ENCODE measurements at regions not wholly inside any gene's neighbourhood (a gene's known extent, or its start where the extent isn't known, plus 50 kb on each side); places are given as distances from the start of the nearest gene placed in this dataset.
"Not testable (repeated sequence)": the region's sequence is repeated elsewhere in the genome, so short reads cannot be mapped to it uniquely, and the experiment has no call there.

DNA sequence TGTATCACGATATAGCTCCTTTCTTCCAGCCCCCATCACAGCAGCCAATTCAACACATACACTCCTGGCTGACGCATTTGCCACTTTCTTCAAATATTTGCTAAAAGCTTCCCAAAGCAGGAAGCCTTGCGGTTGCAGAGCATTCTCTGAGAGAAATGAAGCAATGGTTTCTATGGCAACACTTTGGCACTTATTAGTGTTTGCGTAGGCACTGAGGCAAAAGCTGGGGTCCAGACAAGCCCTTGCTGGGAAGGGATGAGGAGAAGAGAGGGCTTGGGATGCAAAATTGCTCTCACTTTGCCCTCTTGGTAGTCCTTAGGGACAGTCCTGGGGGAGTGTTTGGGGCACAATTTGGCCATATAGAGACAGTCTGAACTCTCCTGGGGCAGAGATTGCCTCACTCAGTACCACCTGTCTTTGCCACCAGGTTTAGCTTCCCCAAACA lies 55.0 kb upstream of the PAK3 start:
- DNase-seq (peak; percentile 2), ATAC-seq (no peak)

DNA sequence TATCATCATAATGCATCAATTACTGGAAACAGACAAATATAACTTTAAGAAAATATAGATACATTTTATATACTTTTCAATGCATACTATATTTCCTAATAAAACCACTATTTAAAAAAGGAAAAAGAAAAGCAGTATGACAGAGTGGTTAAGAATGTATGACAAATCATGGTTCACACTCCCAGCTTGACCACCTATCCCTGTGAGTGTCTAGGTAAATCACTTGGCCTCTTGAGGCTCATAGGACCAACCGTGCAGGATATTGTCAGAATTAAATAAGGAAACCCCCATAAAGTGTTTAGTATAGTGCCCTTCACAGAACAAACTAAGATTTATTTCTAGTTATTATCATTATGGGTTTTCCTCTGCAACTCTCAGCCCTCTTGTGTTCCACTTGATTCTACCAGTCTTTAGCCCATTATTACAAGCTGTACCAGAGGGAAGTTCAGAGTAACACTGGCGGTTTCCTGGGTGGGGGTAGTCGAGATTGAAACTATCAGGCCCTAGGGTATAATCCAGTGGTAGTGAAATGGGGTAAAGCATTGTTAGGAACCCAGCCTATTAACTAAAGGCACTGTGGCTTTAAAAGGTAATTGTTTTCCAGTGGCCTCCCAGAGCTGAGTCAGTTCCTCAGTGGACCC lies 55.5 kb upstream of the PAK3 start:
- no peak for ATAC-seq
- DNase-seq, result no peak

DNA sequence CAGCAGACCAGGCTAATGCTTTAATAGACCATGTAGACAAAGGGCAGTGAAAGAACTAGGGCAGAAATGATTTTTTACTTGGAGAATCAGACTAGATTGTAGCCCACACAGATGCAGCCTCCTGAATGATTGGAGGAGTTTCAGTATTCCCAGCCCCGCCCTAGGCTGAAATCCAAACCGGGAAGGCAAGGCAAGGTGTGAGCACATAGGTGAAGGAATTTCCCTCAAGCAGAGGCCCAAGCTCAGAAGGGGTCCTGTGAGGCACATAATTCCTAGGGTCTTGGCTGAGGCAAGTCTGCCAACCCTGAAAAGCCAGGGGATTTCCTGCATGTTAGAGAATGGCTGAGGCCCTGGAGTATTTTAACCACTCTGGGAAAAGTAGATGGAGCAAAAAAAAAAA lies 56.4 kb upstream of the PAK3 start:
- DNase-seq (no peak), ATAC-seq (no peak)

DNA sequence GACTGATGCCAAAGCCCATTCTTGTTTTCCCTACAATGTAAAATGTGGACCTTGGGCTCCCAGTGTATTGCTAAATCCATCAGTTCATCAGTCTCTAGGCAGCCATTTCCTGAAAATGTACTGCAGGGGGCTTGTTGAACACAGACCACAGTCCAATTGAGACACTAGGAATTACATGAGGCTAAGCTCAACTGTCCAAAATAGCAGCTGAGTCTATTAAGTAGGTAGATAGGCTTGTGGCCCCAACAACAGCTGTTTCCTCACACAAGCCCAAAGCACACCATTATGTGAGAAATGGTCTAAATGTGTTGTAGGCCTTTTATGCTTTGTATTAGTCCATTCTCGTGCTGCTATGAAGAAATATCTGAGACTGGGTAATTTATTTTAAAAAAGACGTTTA lies 60.0 kb upstream of the PAK3 start:
- no peak for DNase-seq
- ATAC-seq, result no peak

DNA sequence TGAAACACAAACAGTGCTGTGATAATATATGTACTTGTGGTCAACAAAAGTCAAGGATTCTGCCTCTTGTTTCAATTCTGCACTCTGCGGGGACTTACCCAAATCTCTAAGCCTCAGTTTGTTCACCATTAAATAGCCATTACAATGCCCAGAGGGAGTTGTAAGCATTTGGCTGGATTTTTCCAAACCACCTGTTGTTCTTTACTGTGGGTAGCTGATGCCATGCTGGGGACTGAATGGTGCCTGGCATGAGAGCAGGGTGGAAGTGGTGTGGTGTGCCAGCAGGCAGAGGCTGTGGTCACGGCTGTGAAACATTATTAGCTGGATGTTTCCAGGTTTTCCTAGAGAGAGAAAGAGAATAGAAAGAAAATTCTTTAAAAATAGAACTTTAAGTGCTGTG lies 60.7 kb upstream of the PAK3 start:
- no peak for ATAC-seq
- DNase-seq, result no peak

DNA sequence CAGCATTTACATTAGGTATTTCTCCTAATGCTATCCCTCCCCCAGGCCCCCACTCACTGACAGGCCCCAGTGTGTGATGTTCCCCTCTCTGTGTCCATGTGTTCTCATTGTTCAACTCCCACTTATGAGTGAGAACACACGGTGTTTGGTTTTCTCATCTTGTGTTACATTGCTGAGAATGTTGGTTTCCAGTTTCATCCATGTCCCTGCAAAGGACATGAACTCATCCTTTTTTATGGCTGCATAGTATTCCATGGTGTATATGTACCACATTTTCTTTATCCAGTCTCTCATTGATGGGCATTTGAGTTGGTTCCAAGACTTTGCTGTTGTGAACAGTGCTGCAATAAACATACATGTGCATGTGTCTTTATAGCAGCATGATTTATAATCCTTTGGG lies 73.0 kb upstream of the PAK3 start:
- DNase-seq, ATAC-seq: not testable (repeated sequence)

DNA sequence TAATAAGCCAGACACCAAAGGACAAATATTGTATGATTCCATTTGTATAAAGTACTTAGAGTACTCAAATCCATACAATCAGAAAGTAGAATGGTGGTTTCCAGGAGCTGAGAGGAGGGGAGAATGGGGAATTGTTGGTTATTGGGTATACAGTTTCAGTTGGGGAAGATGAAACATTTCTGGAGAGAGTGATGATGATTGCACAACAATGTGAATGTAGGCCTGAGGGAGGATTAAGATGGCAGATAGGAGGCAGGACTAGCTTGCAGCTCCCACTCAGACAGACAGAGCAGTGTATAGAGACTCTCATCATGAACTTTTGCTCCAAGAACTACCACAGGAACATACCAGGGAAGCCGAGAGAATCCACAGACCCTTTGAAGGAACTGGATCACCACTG lies 75.7 kb upstream of the PAK3 start:
- ATAC-seq (no peak), DNase-seq (no peak)

DNA sequence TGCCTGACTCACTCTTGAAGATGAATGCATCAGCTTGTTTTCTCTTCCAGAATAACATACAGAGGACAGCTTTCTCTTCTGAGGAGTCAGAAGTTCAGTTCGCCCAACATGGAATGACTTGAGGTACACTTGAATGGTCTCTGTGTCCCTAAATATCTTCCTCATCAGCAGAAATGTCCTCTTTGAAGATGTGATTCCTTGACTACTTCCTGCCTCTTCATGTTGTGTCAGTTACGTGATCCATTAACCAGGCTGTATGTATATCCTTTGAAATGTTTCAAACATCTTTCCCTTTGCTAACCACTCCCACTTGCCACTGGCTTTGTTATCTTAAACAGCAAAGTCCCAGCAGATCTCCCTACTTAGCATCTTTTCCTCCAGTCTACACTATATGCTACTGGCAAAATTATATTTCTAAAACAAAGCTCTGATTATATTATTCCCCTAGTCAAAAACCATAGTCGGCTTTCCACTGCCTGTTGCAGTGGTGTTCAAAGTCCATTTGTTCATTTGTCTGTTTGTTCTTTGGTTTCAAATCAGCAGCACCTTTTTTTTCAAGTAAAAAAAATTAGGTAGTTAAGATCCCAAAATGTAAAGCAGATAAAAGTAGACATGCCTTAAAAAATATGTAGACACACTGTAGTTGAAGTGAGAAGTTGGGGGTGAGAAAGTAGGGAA lies 82.1 kb upstream of the PAK3 start:
- ATAC-seq, result no peak

DNA sequence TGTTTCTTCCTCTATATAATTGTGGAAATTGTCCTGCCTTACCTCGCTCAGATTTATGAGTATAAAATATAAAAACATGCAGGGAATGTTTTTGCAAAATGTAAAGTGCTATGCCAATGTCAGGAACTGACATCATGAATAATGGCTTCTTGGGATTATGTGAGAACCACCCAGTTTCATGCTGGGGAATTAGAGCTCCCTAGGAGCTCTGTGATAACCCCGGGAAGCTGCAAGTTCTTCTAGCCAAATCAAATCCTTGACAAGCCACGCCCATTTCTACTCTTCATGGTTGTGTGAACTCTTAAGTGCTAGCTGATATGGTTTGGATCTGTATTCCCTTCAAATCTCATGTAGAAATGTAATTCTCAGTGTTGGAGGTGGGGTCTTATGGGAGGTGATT lies 85.9 kb upstream of the PAK3 start:
- DNase-seq (no peak), ATAC-seq (no peak)

More for the DNA sequence above, 82.1 kb upstream of the PAK3 start:
- DNase-seq, result no peak

DNA sequence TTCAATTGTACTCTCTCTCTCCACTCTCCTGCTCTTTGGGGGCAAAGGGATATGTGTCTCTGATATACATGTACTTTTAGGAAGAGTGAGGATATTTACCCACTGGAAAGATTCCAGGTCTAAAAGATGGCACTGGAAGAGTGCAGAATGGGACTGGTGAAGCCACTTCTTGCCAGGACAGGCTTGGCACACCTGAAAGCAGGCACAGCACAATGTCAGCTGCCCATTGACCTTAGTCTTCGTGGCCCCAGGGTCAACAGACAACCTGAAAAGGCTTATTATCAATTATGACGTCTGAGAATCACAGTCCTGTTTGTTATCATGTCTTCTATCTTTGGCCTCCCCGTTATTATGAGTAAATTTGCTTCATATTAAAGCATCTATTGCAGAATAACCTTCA lies 86.7 kb upstream of the PAK3 start:
- no peak for ATAC-seq
- no peak for DNase-seq

DNA sequence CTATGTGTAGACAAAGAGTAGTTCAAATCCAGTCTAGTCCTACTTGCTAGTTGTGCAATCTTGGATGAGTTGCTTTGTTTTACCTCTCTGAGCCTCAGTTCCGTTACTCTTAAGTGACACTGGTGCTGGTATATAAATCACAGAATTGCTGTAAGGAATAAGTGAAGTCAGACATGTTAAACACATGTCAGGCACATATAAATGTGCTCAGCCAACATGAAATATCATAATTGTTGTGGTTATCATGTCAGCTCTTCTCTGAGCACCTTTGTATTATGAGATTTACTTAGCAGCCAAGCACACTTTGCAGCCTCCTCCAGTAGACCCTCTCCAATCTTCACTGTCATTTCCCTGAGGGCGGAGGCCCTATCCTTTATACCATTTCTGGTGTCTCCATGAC lies 87.9 kb upstream of the PAK3 start:
- ATAC-seq (no peak), DNase-seq (no peak)

DNA sequence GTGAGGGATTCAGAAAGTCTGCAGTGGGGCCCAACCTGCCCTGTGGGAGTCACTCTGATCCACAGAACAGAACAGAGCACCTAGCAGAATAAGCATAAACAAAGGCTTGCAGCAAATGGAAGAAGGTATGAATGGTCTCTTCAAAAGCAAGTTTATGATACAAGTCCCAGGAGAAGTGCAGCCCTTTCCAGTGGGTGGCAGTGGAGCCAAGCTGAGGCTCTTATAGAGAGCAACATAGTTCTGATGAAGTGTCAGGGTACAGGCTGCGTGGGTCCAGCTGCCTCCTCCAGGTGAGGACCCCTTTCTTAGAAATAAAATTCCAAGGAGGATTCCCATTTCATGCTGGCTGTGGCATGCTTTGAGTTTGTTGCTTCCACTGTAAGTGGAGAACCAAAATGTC lies 88.8 kb upstream of the PAK3 start:
- ATAC-seq (no peak), DNase-seq (no peak)

DNA sequence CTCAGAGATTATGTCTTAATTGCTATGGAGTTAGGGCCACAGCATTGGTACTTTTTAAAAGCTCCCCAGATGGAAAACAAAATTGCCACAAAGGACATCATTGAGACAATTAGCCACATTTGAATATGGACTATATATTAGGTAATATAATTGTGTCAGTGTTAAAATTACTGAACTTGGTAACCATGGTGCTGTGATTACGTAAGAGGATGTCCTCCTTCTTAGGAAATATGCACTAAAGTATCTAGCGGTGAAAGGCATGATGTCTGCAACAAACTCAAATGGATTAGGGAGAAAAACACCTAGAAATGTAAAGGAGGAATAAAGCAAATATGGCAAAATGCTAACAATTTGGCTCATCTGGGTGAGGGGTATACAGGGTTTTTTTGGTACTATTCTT lies 89.9 kb upstream of the PAK3 start:
- ATAC-seq (no peak), DNase-seq (no peak)

DNA sequence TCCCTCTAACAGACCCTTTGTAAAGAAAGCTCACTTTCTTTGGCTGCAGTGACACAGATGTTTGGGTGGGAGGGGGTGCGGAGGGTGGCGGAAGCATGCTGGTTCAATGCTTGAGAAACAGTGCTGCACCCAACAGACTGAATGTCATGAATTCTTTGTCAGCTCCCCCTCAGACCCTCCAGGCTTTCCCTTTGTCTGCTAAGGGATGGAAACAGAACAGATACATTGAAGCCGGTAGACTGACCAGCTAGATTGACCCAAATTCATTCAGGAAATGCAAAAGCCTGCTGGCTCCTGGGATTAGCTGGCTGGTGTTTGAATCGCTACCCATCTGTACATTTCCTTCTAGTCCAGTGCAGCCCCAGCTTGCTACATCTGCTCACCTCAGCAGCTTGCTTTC lies 90.8 kb upstream of the PAK3 start:
- DNase-seq (no peak), ATAC-seq (no peak)

DNA sequence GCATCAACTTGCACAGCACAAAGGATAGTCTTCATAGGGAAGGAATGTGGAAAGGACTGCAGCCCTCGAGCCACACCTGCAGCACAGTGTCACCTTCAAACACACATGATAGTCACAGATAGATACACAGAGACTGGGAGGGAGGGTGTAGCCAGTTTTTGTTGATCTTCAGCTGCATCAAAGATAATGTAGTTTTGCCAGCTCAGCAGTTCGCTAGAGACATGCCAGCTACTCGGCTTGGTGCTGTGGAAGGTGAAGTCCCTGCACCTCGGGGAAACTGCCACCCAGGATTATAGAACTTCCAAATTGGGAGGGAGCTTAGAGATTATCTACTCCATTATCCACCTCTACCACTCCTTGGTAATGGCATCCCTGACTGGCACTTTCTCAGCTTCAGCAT lies 92.9 kb upstream of the PAK3 start:
- DNase-seq, result no peak
- ATAC-seq, result no peak

DNA sequence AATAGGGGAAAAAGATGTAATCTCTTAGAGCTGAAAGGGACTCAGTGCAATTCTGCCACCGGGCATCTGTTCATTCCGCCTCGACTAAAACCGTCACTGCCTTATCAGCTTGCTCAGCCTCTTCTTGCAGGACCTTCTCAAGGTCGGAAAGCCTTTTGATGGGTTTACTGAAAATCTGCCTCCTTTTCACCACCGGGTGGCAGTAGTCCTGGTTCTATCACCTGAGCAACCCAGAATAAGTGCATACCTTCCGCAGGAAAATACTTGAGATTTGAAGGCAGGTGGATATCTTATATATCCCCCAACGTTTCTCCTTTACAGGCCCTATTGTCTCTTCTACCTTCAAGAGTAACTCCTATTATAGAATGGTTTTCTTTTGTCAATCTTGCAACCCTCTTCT lies 103.4 kb upstream of the PAK3 start:
- no peak for ATAC-seq
- peak; percentile 5 for DNase-seq

DNA sequence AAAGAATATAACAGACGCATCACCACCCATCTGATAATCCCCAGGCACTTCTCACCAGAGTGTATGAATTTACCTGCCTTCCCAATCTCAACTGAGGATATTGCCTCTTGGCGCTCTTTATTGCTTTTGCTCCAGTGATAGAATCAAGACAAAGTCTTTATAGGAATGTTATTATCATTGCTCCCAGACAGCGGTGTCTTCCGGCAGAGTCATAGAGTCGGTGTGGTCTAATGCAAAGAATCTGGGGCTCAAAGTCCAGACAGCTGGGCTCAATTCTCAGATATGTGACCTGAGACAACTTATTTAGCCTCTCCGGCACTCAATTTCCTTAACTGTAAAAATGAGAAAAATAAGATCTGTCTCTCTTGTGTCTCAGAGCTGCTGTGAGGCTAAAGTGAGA lies 106.1 kb upstream of the PAK3 start:
- no peak for ATAC-seq
- DNase-seq, result no peak

DNA sequence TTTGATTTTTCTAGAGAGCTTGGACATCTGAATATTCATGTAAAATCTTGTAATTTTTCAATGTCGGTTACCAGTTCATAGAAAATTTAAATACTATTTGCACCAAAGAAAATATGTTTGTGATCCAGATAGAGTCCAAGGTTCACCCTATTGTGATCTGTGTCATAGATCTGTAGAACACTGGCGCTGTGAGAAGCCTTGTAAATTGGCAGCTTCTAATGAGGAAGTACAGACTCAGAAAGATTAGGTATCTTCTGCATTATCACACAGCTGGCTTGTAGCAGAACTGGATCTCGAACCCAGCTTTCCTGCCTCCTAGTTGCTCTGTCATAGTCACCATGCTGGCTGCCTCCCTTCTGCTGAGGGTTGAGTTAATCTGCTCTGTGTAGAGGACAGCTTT lies 106.5 kb upstream of the PAK3 start:
- ATAC-seq (no peak), DNase-seq (no peak)

DNA sequence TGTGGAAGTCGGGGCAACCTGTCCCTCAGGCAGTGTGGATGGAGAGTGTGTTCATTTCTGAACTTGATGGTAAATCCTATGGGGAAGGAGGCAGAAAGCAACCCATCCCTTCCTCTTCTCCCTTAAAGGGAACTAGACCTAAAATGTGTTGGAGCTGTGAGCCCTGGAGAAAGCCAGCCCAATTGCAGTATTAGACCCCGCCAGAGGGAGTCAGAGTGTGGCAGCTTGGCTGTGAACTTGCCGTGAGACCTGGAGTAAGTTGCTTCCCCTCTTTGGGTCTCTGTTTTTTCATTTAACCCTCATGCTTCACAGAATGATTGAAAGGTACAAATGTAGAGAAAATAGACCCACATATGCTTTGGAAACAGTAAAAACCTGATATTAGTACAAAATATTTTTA lies 108.7 kb upstream of the PAK3 start:
- DNase-seq (no peak), ATAC-seq (no peak)

DNA sequence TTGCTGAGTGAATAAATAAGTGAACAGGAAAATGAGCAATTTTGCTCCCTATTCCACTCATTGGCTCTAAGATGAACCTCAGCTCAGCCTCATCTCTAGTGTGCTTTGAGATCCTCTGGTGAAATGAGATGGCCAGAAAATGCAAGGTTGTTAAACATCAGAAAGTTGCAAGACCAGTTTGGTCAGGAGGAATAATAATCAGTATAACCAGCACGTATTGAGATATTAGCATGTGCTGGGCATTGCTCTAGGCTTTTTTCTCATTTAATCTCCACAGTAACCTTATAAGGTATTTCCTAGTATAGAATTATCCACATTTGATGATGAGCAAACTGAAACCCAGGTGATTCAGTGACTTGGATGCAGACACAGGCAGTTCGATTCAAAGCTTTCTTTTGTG lies 110.5 kb upstream of the PAK3 start:
- ATAC-seq, result no peak
- DNase-seq, result no peak

DNA sequence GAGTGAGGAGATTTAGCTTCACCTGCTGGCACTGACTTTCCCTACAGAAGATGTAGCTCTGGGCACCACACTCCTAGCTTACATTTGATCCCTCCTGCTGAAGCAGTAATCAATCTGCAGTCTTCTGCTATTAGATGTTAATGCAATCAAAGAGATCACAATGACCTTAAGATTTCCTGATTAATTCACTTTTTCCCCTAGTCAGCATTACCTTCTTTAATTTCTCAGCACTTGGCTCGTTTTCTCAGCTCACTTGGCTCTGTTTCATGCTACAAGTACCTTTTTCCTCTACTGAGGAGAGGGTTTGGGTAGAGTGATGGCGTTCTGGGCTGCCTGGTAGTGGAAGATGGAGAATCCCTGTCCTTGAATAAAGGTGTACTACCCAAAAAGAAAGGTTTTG lies 113.0 kb upstream of the PAK3 start:
- DNase-seq, result no peak
- no peak for ATAC-seq

DNA sequence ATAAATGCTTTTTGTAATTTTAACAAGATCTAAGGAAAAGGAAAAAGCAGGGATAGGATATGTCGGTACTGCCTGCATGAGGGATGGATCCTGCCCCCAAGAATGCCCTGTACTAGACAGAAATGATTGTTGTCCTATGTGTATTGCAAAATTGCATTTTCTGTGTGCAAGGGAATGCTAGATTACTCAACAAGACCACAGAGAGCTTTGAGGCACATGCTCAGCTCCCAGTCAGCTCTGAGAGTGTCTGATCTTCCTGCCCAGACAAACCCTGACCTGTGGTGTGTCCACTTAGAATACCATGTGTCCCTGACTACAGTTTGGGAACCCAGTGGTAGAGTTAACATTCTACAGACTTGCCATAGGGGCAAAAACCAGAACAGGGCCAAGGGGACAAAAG lies 129.2 kb upstream of the PAK3 start:
- no peak for DNase-seq
- no peak for ATAC-seq

DNA sequence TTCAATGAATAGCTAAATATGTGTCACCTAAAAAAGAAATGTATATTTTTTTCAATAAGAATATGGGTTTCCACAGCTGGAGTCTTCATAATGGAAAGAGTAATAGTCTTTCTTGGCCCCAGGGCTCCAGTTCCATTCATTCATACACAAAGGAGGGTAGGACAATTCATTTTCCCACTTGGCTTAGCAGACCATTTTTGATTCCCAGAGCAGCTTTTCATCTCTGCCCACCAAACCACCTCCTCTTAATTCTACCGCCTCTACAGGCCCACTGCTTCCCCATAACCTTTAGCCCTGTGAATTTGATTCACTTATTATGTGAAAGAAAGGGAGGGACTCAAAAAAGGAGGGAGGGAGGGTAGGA lies 129.9 kb upstream of the PAK3 start:
- ATAC-seq (no peak), DNase-seq (no peak)

DNA sequence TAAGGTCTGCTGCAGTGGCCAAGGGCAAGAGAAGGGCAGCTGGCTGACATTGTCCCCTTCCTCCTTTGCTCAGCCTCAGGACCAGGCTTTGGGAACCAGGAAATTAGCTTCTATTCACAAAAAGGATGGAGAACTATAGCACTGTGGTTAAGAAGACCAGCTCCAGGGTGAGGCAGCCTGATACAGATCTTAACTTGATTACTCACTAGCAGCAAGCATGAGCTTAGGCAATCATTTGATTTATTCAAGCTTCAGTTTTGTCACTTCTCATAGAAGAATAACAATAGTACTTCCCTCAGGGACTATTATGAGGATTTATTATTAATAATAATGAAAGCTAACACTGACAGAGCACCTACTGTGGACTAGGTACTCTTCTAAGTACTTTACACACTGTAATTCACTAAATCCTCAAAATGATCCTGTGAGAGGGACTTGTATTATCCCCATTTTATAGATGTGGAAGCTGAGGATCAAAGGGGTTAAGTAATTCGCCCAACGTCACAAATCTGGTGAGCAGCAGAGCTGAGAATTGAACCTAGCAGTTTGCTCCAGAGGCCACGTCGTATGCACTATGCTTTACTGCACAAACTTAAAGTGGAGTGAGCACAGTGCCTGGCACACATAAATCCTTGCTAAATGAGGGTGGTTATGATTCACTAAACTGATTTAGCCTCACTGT lies 130.4 kb upstream of the PAK3 start:
- DNase-seq (no peak), ATAC-seq (no peak)

Measured in stimulated activated naive CD8-positive, alpha-beta T cell treated with anti-CD3 and anti-CD28 coated beads, Interleukin-15, Interleukin-2, amounts not matched to agents 100 U/mL and 50 U/mL, for 24 hours (primary cell).